Activated naive CD8-positive, alpha-beta T cell treated with anti-CD3 and anti-CD28 coated beads, Interleukin-2, amount 10 ng/mL, durations not matched to agents 7 days and 5 days (primary cell): ENCODE measurements at regions not wholly inside any gene's neighbourhood (a gene's known extent, or its start where the extent isn't known, plus 50 kb on each side); places are given as distances from the start of the nearest gene placed in this dataset.
"Not testable (repeated sequence)": the region's sequence is repeated elsewhere in the genome, so short reads cannot be mapped to it uniquely, and the experiment has no call there.

Source experiments
- ATAC-seq: fragments of 150-1000 bp; cut with Tn5 transposase; one replicate; pipeline ENCODE4 v1.10.0; 2021; ENCODE audit warnings: low read depth, moderate library complexity
- POLR2A ChIA-PET: fragments of 350-600 bp; sonication (Branson Sonifier 250); formaldehyde crosslinking; loops from one replicate; lab custom pipeline; 2021; ENCODE audit warnings: antibody characterized with exemption; lab: Charles Lee
- DNase-seq: peaks from one replicate; pipeline ENCODE4 v3.0.0; 2021
- H3K27ac Mint-ChIP-seq: one replicate; pipeline ENCODE4 v1.8.0; 2022; ENCODE audit warnings: mild to moderate bottlenecking, mixed read lengths
- H3K27me3 Mint-ChIP-seq: one replicate; pipeline ENCODE4 v1.8.0; 2022; ENCODE audit warnings: mild to moderate bottlenecking, moderate library complexity, mixed read lengths
- H3K36me3 Mint-ChIP-seq: one replicate; pipeline ENCODE4 v1.8.0; 2021; ENCODE audit warnings: mild to moderate bottlenecking, mixed read lengths
- H3K4me1 Mint-ChIP-seq: one replicate; pipeline ENCODE4 v1.8.0; 2021; ENCODE audit warnings: mixed read lengths
- H3K4me3 Mint-ChIP-seq: one replicate; pipeline ENCODE4 v1.8.0; 2022; ENCODE audit warnings: mild to moderate bottlenecking, moderate library complexity, mixed read lengths
- H3K9me3 Mint-ChIP-seq: one replicate; pipeline ENCODE4 v1.8.0; 2021; ENCODE audit warnings: mixed read lengths

GRCh38 chr2:62616486-62616885 is 89.0 kb upstream of the EHBP1 start:
- H3K27ac Mint-ChIP-seq, ATAC-seq, DNase-seq, H3K4me1 Mint-ChIP-seq, H3K36me3 Mint-ChIP-seq, H3K9me3 Mint-ChIP-seq, POLR2A ChIA-PET, H3K4me3 Mint-ChIP-seq: not testable (repeated sequence)
- H3K27me3 Mint-ChIP-seq = peaks cover 15% of the 10 kb centered on the region

- ATAC-seq (no peak), DNase-seq (no peak)
- Mint-ChIP-seq H3K36me3 (no peaks in the 10 kb centered on the region), H3K27ac (no peak overlapping the region), H3K4me1 (no peaks in the 10 kb centered on the region), H3K4me3 (no peak overlapping the region), H3K9me3 (peaks cover 4% of the 10 kb centered on the region), H3K27me3 (peaks cover 8% of the 10 kb centered on the region)
- POLR2A ChIA-PET = no interaction called here
These were observed 93.7 kb upstream of the EHBP1 start for GRCh38 chr2:62611854-62612253.

DNA sequence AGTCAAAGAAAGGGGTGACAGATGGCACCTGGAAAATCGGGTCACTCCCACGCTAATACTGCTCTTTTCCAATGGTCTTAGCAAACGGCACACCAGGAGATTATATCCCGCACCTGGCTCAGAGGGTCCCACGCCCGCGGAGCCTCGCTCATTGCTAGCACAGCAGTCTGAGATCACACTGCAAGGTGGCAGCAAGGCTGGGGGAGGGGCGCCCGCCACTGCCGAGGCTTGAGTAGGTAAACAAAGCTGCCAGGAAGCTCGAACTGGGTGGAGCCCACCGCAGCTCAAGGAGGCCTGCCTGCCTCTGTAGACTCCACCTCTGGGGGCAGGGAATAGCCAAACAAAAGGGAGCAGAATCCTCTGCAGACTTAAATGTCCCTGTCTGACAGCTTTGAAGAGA is 99.5 kb upstream of the TMEM17 start:
- H3K27ac Mint-ChIP-seq, ATAC-seq, H3K9me3 Mint-ChIP-seq, H3K27me3 Mint-ChIP-seq, DNase-seq, H3K4me3 Mint-ChIP-seq, H3K36me3 Mint-ChIP-seq, POLR2A ChIA-PET, H3K4me1 Mint-ChIP-seq: not testable (repeated sequence)

- H3K27me3 Mint-ChIP-seq = peaks cover 4% of the 10 kb centered on the region
- H3K4me3 Mint-ChIP-seq = no peak overlapping the region
- no peaks in the 10 kb centered on the region for H3K4me1 Mint-ChIP-seq
- H3K27ac Mint-ChIP-seq = no peak overlapping the region
- POLR2A ChIA-PET = no interaction called here
- no peaks in the 10 kb centered on the region for H3K36me3 Mint-ChIP-seq
- DNase-seq (no peak), ATAC-seq (no peak)
- H3K9me3 Mint-ChIP-seq = peaks cover 9% of the 10 kb centered on the region
These were observed 98.3 kb upstream of the TMEM17 start for GRCh38 chr2:62604336-62604735.

GRCh38 chr2:62603154-62603712 is 97.2 kb upstream of the TMEM17 start:
- ATAC-seq (no peak), DNase-seq (no peak)
- Mint-ChIP-seq H3K9me3 (peaks cover 9% of the 10 kb centered on the region), H3K27ac (no peak overlapping the region), H3K4me3 (no peak overlapping the region), H3K4me1 (no peaks in the 10 kb centered on the region), H3K27me3 (peaks cover 4% of the 10 kb centered on the region), H3K36me3 (no peaks in the 10 kb centered on the region)
- POLR2A ChIA-PET = no interaction called here

DNA sequence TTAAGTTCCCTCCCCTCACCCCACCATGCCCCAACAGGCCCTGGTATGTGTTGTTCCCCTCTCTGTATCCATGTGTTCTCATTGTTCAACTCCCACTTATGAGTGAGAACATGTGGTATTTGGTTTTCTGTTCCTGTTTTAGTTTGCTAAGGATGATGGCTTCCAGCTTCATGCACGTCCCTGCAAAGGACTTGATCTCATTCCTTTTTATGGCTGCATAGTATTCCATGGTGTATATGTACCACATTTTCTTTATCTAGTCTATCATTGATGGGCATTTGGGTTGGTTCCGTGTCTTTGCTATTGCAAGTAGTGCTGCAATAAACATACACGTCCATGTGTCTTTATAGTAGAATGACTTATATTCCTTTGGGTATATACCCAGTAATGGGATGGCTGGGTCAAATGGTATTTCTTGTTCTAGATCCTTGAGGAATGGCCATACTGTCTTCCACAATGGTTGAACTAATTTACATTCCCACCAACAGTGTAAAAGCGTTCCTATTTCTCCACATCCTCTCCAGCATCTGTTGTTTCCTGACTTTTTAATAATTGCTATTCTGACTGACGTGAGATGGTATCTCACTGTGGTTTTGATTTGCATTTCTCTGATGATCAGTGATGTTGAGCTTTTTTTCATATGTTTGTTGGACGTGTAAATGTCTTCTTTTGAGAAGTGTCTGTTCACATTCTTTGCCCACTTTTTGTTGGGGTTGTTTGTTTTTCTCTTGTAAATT is 93.8 kb upstream of the TMEM17 start:
- not testable (repeated sequence) for H3K36me3 Mint-ChIP-seq

GRCh38 chr2:62597323-62597722 is 91.3 kb upstream of the TMEM17 start:
- H3K4me1 Mint-ChIP-seq = no peaks in the 10 kb centered on the region
- H3K27me3 Mint-ChIP-seq = peaks cover 4% of the 10 kb centered on the region
- no peak overlapping the region for H3K4me3 Mint-ChIP-seq
- no peak for DNase-seq
- no peaks in the 10 kb centered on the region for H3K36me3 Mint-ChIP-seq
- ATAC-seq = no peak
- POLR2A ChIA-PET = no interaction called here
- H3K9me3 Mint-ChIP-seq = peaks cover 2% of the 10 kb centered on the region
- no peak overlapping the region for H3K27ac Mint-ChIP-seq

More for the DNA sequence above, 93.8 kb upstream of the TMEM17 start:
- DNase-seq, H3K9me3 Mint-ChIP-seq, POLR2A ChIA-PET, H3K4me3 Mint-ChIP-seq, ATAC-seq, H3K27me3 Mint-ChIP-seq, H3K27ac Mint-ChIP-seq, H3K4me1 Mint-ChIP-seq: not testable (repeated sequence)

- ATAC-seq (no peak), DNase-seq (no peak)
- no peaks in the 10 kb centered on the region for H3K36me3 Mint-ChIP-seq
- H3K4me3 Mint-ChIP-seq = no peak overlapping the region
- H3K9me3 Mint-ChIP-seq = peaks cover 2% of the 10 kb centered on the region
- no peaks in the 10 kb centered on the region for H3K27me3 Mint-ChIP-seq
- POLR2A ChIA-PET = no interaction called here
- no peak overlapping the region for H3K27ac Mint-ChIP-seq
- no peaks in the 10 kb centered on the region for H3K4me1 Mint-ChIP-seq
These were observed 90.3 kb upstream of the TMEM17 start for GRCh38 chr2:62596061-62596921.

DNA sequence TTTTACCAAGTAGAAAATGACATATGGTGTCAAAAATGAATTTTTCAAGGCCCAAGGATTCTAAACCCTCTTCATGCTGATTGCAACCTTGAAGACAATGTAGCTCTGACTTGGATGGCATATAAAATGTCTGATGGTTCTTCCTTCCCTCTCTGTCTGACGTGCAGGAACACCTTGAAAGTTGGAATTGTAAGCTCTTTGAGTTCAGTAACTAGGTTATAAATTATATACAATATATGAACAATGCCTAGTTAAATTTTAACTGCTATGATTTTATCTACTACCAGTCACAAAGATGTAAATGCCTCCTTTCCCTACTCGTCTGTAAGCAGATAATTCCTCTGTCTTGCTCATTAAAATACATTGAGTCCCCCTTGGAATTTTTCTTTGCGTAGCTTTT is 89.5 kb upstream of the TMEM17 start:
- DNase-seq = no peak
- ATAC-seq = no peak
- peaks cover 2% of the 10 kb centered on the region for H3K9me3 Mint-ChIP-seq
- H3K27ac Mint-ChIP-seq = no peak overlapping the region
- no peaks in the 10 kb centered on the region for H3K27me3 Mint-ChIP-seq
- no peak overlapping the region for H3K4me3 Mint-ChIP-seq
- POLR2A ChIA-PET = no interaction called here
- no peaks in the 10 kb centered on the region for H3K36me3 Mint-ChIP-seq
- H3K4me1 Mint-ChIP-seq = no peaks in the 10 kb centered on the region

- H3K4me1 Mint-ChIP-seq = no peaks in the 10 kb centered on the region
- POLR2A ChIA-PET = no interaction called here
- H3K27ac Mint-ChIP-seq = no peak overlapping the region
- no peaks in the 10 kb centered on the region for H3K9me3 Mint-ChIP-seq
- no peaks in the 10 kb centered on the region for H3K36me3 Mint-ChIP-seq
- DNase-seq = no peak
- no peak overlapping the region for H3K4me3 Mint-ChIP-seq
- ATAC-seq = no peak
- no peaks in the 10 kb centered on the region for H3K27me3 Mint-ChIP-seq
These were observed 87.8 kb upstream of the TMEM17 start for GRCh38 chr2:62593825-62594224.

DNA sequence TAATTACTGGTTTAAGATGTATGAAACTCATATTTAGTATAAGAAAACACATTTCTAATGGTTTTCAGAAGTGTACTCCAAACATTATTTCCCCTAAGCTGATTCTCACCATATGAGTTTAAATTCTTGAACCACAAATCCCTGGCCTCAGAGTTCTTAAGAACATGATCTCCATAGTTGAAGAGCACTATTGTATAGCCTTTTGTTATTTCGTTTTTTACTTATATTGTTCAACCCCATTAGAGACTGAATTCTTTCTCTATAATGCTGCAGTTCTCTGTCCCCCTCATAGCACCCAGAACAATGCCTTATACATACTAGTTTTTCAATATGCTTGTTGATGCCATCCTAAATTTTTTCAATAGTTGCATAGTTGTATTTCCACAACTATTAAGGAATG is 85.5 kb upstream of the TMEM17 start:
- H3K36me3 Mint-ChIP-seq = no peaks in the 10 kb centered on the region
- H3K4me3 Mint-ChIP-seq = no peak overlapping the region
- no peak overlapping the region for H3K27ac Mint-ChIP-seq
- DNase-seq = no peak
- H3K9me3 Mint-ChIP-seq = no peaks in the 10 kb centered on the region
- peaks cover 2% of the 10 kb centered on the region for H3K27me3 Mint-ChIP-seq
- no peak for ATAC-seq
- POLR2A ChIA-PET = no interaction called here
- H3K4me1 Mint-ChIP-seq = no peaks in the 10 kb centered on the region

- DNase-seq (no peak), ATAC-seq (no peak)
- Mint-ChIP-seq H3K27ac (no peak overlapping the region), H3K4me3 (no peak overlapping the region), H3K9me3 (no peaks in the 10 kb centered on the region), H3K36me3 (no peaks in the 10 kb centered on the region), H3K27me3 (peaks cover 2% of the 10 kb centered on the region), H3K4me1 (no peaks in the 10 kb centered on the region)
- POLR2A ChIA-PET = no interaction called here
These were observed 83.8 kb upstream of the TMEM17 start for GRCh38 chr2:62589691-62590356.

- POLR2A ChIA-PET = no interaction called here
- Mint-ChIP-seq H3K4me3 (no peak overlapping the region), H3K36me3 (no peaks in the 10 kb centered on the region), H3K27ac (no peak overlapping the region), H3K9me3 (no peaks in the 10 kb centered on the region), H3K4me1 (no peaks in the 10 kb centered on the region), H3K27me3 (peaks cover 2% of the 10 kb centered on the region)
- DNase-seq = no peak
- no peak for ATAC-seq
These were observed 81.6 kb upstream of the TMEM17 start for GRCh38 chr2:62587592-62587991.
